Esophagus squamous epithelium (tissue), 4 donors: ENCODE measurements at regions not wholly inside any gene's neighbourhood (a gene's known extent, or its start where the extent isn't known, plus 50 kb on each side); places are given as distances from the start of the nearest gene placed in this dataset.
"Not testable (repeated sequence)": the region's sequence is repeated elsewhere in the genome, so short reads cannot be mapped to it uniquely, and the experiment has no call there.

Experiments used
- CTCF ChIP-seq, 6 experiments: fragments of 450-650 bp in 4 of 6; fragments of 200-600 bp in 2 of 6; sonication (generic) in 2 of 6; IDR thresholded peaks; one replicate each; pipeline ENCODE4 v1.5.1; 2016 to 2019; ENCODE audit warnings: antibody characterized with exemption in 6 of 6, mild to moderate bottlenecking in 4 of 6, moderate library complexity in 4 of 6
- POLR2A ChIP-seq, 4 donors: fragments of 450-650 bp; IDR thresholded peaks; one replicate each; pipeline ENCODE4 v1.6.1; 2017; ENCODE audit warnings: antibody characterized with exemption in 4 of 4, mild to moderate bottlenecking in 4 of 4, moderate library complexity in 3 of 4

DNA sequence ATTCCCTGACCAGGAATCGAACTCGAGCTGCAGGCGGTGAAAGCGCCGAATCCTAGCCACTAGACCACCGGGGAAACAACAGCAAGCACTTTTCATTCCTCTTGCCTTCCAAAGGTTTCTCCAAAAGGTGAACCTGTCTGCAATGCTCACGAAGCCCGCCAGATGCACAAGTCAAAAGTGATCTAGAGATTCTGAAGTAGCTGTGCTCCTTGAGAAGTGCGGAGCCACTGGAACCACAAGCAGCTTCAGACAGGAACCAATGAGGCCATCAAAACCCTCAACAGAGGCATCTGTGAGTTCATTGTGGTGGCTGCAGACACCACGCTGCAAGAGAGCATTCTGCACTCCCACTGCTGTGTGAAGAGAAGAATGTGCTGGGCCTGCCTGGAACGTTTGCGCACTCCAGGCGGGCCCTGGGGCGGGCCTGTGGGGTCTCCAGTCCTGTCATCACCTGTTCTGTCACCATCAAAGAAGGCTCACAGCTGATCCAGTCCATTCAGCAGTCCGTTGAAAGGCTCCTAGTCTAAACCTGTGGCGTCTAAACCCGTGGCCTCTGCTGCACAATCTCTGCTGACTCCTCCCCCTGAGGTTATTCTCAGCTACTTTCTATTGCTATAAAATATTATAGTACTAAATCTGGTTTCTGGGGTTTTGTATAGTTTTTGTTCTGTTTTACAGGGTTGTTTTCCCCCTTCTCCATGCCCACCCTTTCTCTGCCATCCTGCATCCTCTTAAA, 89.5 kb upstream of the FCGR1A start:
- not testable (repeated sequence) for TF ChIP-seq POLR2A, CTCF (IDR thresholded peaks at IDR 0.05)
